IMR-90 (cell line): ENCODE measurements at regions not wholly inside any gene's neighbourhood (a gene's known extent, or its start where the extent isn't known, plus 50 kb on each side); places are given as distances from the start of the nearest gene placed in this dataset.

Experiments
- ATAC-seq: fragments of 200-7000 bp; cut with Tn5 transposase; 2 replicates; pipeline ENCODE4 v1.9.1; 2020; ENCODE audit warnings: low read depth, mild to moderate bottlenecking, moderate library complexity
- BruUV-seq: library from RNA; stranded (reverse); fragments of 400-500 nt; replicated peaks from 2 replicates; lab custom pipeline; 2021; lab: Mats Ljungman, UMichigan
- CTCF ChIA-PET: fragments of 300-600 bp; formaldehyde crosslinking; extraction: SDS; loops from one replicate; lab custom pipeline; 2021; ENCODE audit warnings: antibody characterized with exemption; lab: Yijun Ruan, JAX
- POLR2A ChIA-PET: fragments of 300-600 bp; sonication (Branson Sonifier 250); formaldehyde crosslinking; loops from one replicate; lab custom pipeline; 2022; ENCODE audit warnings: antibody characterized with exemption; ENCODE audit not compliant: unreplicated experiment; lab: Charles Lee
- DNase-seq: peaks from one replicate; pipeline ENCODE4 v3.0.0; 2013
- H2AFZ ChIP-seq: replicated peaks from 2 replicates; pipeline ENCODE3; 2013; ENCODE audit warnings: low read length, mild to moderate bottlenecking; ENCODE audit not compliant: poor library complexity
- H2AK5ac ChIP-seq: 2 replicates; pipeline ENCODE4 v1.6.1; 2013; ENCODE audit warnings: low read depth, low read length, inconsistent platforms
- H2AK9ac ChIP-seq: replicated peaks from 2 replicates; pipeline ENCODE3; 2013; ENCODE audit warnings: mild to moderate bottlenecking, low read depth, low read length, moderate library complexity; ENCODE audit not compliant: poor library complexity
- H2BK120ac ChIP-seq: 2 replicates; pipeline ENCODE4 v1.6.1; 2013; ENCODE audit warnings: low read depth, low read length, inconsistent platforms
- H2BK15ac ChIP-seq: 3 replicates; pipeline ENCODE4 v1.6.1; 2013; ENCODE audit warnings: low read depth, low read length, inconsistent platforms
- H2BK20ac ChIP-seq: 2 replicates; pipeline ENCODE4 v1.6.1; 2013; ENCODE audit warnings: low read depth, mild to moderate bottlenecking, inconsistent platforms, low read length, moderate library complexity
- H2BK5ac ChIP-seq: 2 replicates; pipeline ENCODE4 v1.6.1; 2013; ENCODE audit warnings: mild to moderate bottlenecking, low read depth, low read length, inconsistent platforms; ENCODE audit not compliant: poor library complexity, severe bottlenecking
- H3K14ac ChIP-seq: replicated peaks from 2 replicates; pipeline ENCODE4 v1.6.1; 2013; ENCODE audit warnings: low read depth, low read length, inconsistent platforms
- H3K18ac ChIP-seq: 2 replicates; pipeline ENCODE4 v1.6.1; 2013; ENCODE audit warnings: low read depth, low read length, control low read depth
- H3K23ac ChIP-seq: 2 replicates; pipeline ENCODE4 v1.6.1; 2013; ENCODE audit warnings: low read depth, low read length, inconsistent platforms
- H3K27ac ChIP-seq: 2 replicates; pipeline ENCODE4 v1.5.1; 2013; ENCODE audit warnings: mild to moderate bottlenecking, control low read depth, low read length; ENCODE audit not compliant: insufficient read depth
- H3K27me3 ChIP-seq: 2 replicates; pipeline ENCODE4 v1.6.1; 2013; ENCODE audit warnings: low read length; ENCODE audit not compliant: control insufficient read depth, insufficient read depth
- H3K36me3 ChIP-seq: 2 replicates; pipeline ENCODE4 v1.6.1; 2013; ENCODE audit warnings: low read length, mixed read lengths; ENCODE audit not compliant: control insufficient read depth, insufficient read depth
- H3K4ac ChIP-seq: 2 replicates; pipeline ENCODE4 v1.6.1; 2013; ENCODE audit warnings: low read depth, low read length, inconsistent platforms
- H3K4me1 ChIP-seq: 2 replicates; pipeline ENCODE4 v1.6.1; 2013; ENCODE audit warnings: low read length, mixed read lengths; ENCODE audit not compliant: control insufficient read depth, insufficient read depth
- H3K4me2 ChIP-seq: 2 replicates; pipeline ENCODE4 v1.6.1; 2013; ENCODE audit warnings: low read depth, mild to moderate bottlenecking, control low read depth, low read length, moderate library complexity
- H3K4me3 ChIP-seq: 2 replicates; pipeline ENCODE4 v1.5.1; 2013; ENCODE audit warnings: low read depth, mild to moderate bottlenecking, control low read depth, low read length, moderate library complexity; ENCODE audit not compliant: insufficient read depth
- H3K56ac ChIP-seq: 2 replicates; pipeline ENCODE4 v1.6.1; 2013; ENCODE audit warnings: low read length, inconsistent platforms; ENCODE audit not compliant: insufficient read depth; ENCODE audit errors: extremely low read depth
- H3K79me1 ChIP-seq, 2 experiments: 2 replicates each; pipeline ENCODE4 v1.6.1; 2013; ENCODE audit warnings: low read length in 2 of 2, inconsistent platforms in 1 of 2, low read depth in 1 of 2
- H3K9ac ChIP-seq: 2 replicates; pipeline ENCODE4 v1.6.1; 2013; ENCODE audit warnings: low read depth, low read length, control low read depth
- H3K9me1 ChIP-seq: 2 replicates; pipeline ENCODE4 v1.6.1; 2013; ENCODE audit warnings: low read length, inconsistent platforms; ENCODE audit not compliant: insufficient read depth
- H3K9me3 ChIP-seq: 2 replicates; pipeline ENCODE4 v1.6.1; 2013; ENCODE audit warnings: low read length; ENCODE audit not compliant: control insufficient read depth, insufficient read depth
- H4K20me1 ChIP-seq: 2 replicates; pipeline ENCODE4 v1.6.1; 2013; ENCODE audit warnings: low read length, inconsistent platforms; ENCODE audit not compliant: insufficient read depth
- H4K5ac ChIP-seq: 2 replicates; pipeline ENCODE4 v1.6.1; 2013; ENCODE audit warnings: mild to moderate bottlenecking, low read depth, low read length, control low read depth
- H4K8ac ChIP-seq, 2 experiments: 2 replicates each; pipeline ENCODE4 v1.6.1; 2013; ENCODE audit warnings: low read depth in 2 of 2, low read length in 2 of 2, control low read depth in 1 of 2, inconsistent platforms in 1 of 2
- H4K91ac ChIP-seq: 2 replicates; pipeline ENCODE4 v1.6.1; 2013; ENCODE audit warnings: low read depth, low read length, inconsistent platforms; ENCODE audit not compliant: insufficient read depth
- BHLHE40 ChIP-seq: fragments of 150-350 bp; IDR thresholded peaks from 2 replicates; pipeline ENCODE4 v1.6.1; 2016; ENCODE audit warnings: mild to moderate bottlenecking, low read depth, low read length
- CEBPB ChIP-seq: IDR thresholded peaks from 2 replicates; pipeline ENCODE4 v1.6.1; 2012; ENCODE audit warnings: low read depth, low read length, improper control_type of control experiment
- CHD1 ChIP-seq: IDR thresholded peaks from 2 replicates; pipeline ENCODE4 v1.6.1; 2012; ENCODE audit warnings: low read depth, low read length, improper control_type of control experiment
- FOS ChIP-seq: fragments of 150-350 bp; IDR thresholded peaks from 2 replicates; pipeline ENCODE4 v1.6.1; 2016; ENCODE audit warnings: low read depth, low read length
- MAFK ChIP-seq: IDR thresholded peaks from 2 replicates; pipeline ENCODE4 v1.6.1; 2012; ENCODE audit warnings: low read depth, low read length, improper control_type of control experiment
- MAZ ChIP-seq: IDR thresholded peaks from 2 replicates; pipeline ENCODE4 v1.6.1; 2012; ENCODE audit warnings: low read depth, mild to moderate bottlenecking, low read length, improper control_type of control experiment, moderate library complexity, borderline replicate concordance
- MXI1 ChIP-seq: IDR thresholded peaks from 2 replicates; pipeline ENCODE4 v1.6.1; 2012; ENCODE audit warnings: low read depth, mild to moderate bottlenecking, low read length, moderate library complexity, borderline replicate concordance
- NFE2L2 ChIP-seq: fragments of 150-350 bp; IDR thresholded peaks from 2 replicates; pipeline ENCODE4 v1.6.1; 2016; ENCODE audit warnings: low read depth, mild to moderate bottlenecking, low read length
- POLR2A ChIP-seq: IDR thresholded peaks from 2 replicates; pipeline ENCODE4 v1.6.1; 2012; ENCODE audit warnings: mild to moderate bottlenecking, low read depth, low read length
- RAD21 ChIP-seq: IDR thresholded peaks from 2 replicates; pipeline ENCODE4 v1.6.1; 2012; ENCODE audit warnings: low read length, improper control_type of control experiment
- RCOR1 ChIP-seq: IDR thresholded peaks from 2 replicates; pipeline ENCODE4 v1.6.1; 2012; ENCODE audit warnings: mild to moderate bottlenecking, low read length, improper control_type of control experiment; ENCODE audit not compliant: insufficient replicate concordance
- RFX5 ChIP-seq: IDR thresholded peaks from 2 replicates; pipeline ENCODE4 v1.8.0; 2012; ENCODE audit warnings: low read depth, mild to moderate bottlenecking, low read length, moderate library complexity
- SMC3 ChIP-seq: fragments of 150-350 bp; IDR thresholded peaks from 2 replicates; pipeline ENCODE4 v1.6.1; 2016; ENCODE audit warnings: low read depth, mild to moderate bottlenecking, antibody characterized with exemption, low read length, moderate library complexity
- WGBS, 2 experiments: methylation state at CpG; one replicate each; pipeline versions ENCODE4 v1.1.5 to v1.1.7; 2013; ENCODE audit warnings: missing lambda C conversion rate in 2 of 2; ENCODE audit not compliant: insufficient read length in 1 of 2; ENCODE audit errors: extremely low coverage in 2 of 2; 5-methylcytosine and 5-hydroxymethylcytosine counted together
- dilution Hi-C: fragments of 300-500 bp; cut with HindIII; formaldehyde crosslinking; loops from one replicate; pipeline ENCODE4 v1.14.3; 2018; ENCODE audit warnings: low sequenced_read_pairs; ENCODE audit not compliant: unreplicated experiment
- in situ Hi-C: fragments of 300-500 bp; cut with MboI; formaldehyde crosslinking; loops from 3 replicates; pipeline ENCODE4 v1.14.3; 2019; ENCODE audit warnings: low sequenced_read_pairs, inconsistent platforms, mixed read lengths
- intact Hi-C: fragments of 100-400 bp; cut with micrococcal nuclease; formaldehyde crosslinking; loops from 2 replicates; pipeline ENCODE4 v1.10.0; 2022
- TF ChIP-seq, protein P1 (sequence below): fragments of 150-350 bp; IDR thresholded peaks from 2 replicates; pipeline ENCODE4 v1.6.1; 2016; ENCODE audit warnings: low read depth, mild to moderate bottlenecking, low read length, moderate library complexity, borderline replicate concordance
- TF ChIP-seq, protein P2 (sequence below): fragments of 150-350 bp; IDR thresholded peaks from 2 replicates; pipeline ENCODE4 v1.6.1; 2017; ENCODE audit warnings: mild to moderate bottlenecking, antibody characterized with exemption, low read length, low read depth

DNA sequence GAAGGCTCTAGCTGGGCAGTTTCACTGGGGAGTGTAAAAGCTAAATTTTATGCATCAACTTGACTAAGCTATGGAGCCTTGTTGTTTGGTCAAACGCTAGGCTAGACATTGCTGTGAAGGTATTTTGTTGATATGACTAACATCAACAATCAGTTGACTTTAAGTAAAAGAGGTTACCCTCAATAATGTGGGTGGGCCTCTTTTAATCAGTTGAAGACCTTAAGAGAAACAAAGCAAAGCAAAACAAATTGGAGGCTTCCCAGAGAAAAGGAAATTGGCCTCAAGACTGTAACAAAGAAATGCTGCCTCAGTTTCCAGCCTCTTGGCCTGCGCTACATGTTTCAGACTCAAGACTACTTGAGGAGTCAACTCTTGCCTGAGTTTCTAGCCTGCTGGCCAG is 50.0 kb upstream of the TSC22D1 start:
- H3K14ac ChIP-seq, result 0 out of 2 replicates have a peak overlapping the region, but pooled peaks have one; percentile 16
- ChIA-PET POLR2A (interaction anchor here (0.6 kb wide), 1 partner anchor 89 kb away, joined by 4 read pairs; no protein-coding TSS in a partner anchor), CTCF (no interaction called here)
- WGBS, 2 experiments, result no CpG with 5 or more reads among the region's 2 CpGs
- no peaks in the 10 kb centered on the region for H3K36me3 ChIP-seq
- H2BK15ac ChIP-seq, result peak overlapping the region; percentile 50; the same call in 1 of the 3 replicates
- no peaks in the 10 kb centered on the region for H4K20me1 ChIP-seq
- H3K9me3 ChIP-seq, result no peaks in the 10 kb centered on the region
- H3K27me3 ChIP-seq, result no peaks in the 10 kb centered on the region
- intact Hi-C loops, result no loop called here
- no peak overlapping the region for H2BK120ac ChIP-seq
- 0 out of 2 replicates have a peak overlapping the region, but pooled peaks have one; percentile 36 for H2BK20ac ChIP-seq
- no peak overlapping the region for H3K56ac ChIP-seq
- peak overlapping the region; percentile 36; the same call in 1 of the 2 replicates for H4K91ac ChIP-seq
- ATAC-seq (no peak), DNase-seq (peak; percentile 33)
- peaks cover 9% of the 10 kb centered on the region for H3K9me1 ChIP-seq
- no peak overlapping the region for H3K23ac ChIP-seq
- H3K79me1 ChIP-seq, result no peaks in the 10 kb centered on the region
- H3K4me1 ChIP-seq, result peaks cover 23% of the 10 kb centered on the region
- peak overlapping the region; percentile 3; the same call in 1 of the 2 replicates for H2AK5ac ChIP-seq
- H2AK9ac ChIP-seq, result no peak overlapping the region
- H3K4me3 ChIP-seq, result no peak overlapping the region
- no peak overlapping the region for H2AFZ ChIP-seq
- H3K4me2 ChIP-seq, result no peak overlapping the region
- H4K5ac ChIP-seq, result no peak overlapping the region
- H2BK5ac ChIP-seq, result no peak overlapping the region
- TF ChIP-seq, protein P1, sequence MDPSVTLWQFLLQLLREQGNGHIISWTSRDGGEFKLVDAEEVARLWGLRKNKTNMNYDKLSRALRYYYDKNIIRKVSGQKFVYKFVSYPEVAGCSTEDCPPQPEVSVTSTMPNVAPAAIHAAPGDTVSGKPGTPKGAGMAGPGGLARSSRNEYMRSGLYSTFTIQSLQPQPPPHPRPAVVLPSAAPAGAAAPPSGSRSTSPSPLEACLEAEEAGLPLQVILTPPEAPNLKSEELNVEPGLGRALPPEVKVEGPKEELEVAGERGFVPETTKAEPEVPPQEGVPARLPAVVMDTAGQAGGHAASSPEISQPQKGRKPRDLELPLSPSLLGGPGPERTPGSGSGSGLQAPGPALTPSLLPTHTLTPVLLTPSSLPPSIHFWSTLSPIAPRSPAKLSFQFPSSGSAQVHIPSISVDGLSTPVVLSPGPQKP, result no peak
- TF ChIP-seq NFE2L2 (no peak), SMC3 (no peak), CHD1 (no peak), CEBPB (no peak), RFX5 (no peak), POLR2A (no peak), FOS (no peak), MXI1 (no peak), RAD21 (no peak), BHLHE40 (no peak), RCOR1 (no peak), MAZ (no peak), MAFK (no peak)
- TF ChIP-seq, protein P2, sequence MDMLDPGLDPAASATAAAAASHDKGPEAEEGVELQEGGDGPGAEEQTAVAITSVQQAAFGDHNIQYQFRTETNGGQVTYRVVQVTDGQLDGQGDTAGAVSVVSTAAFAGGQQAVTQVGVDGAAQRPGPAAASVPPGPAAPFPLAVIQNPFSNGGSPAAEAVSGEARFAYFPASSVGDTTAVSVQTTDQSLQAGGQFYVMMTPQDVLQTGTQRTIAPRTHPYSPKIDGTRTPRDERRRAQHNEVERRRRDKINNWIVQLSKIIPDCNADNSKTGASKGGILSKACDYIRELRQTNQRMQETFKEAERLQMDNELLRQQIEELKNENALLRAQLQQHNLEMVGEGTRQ, result no peak
- H3K27ac ChIP-seq, result no peak overlapping the region
- H4K8ac ChIP-seq, result no peak overlapping the region
- no TSS peak for BruUV-seq
- no peak overlapping the region for H3K4ac ChIP-seq
- in situ Hi-C loops, result no loop called here
- H3K18ac ChIP-seq, result peak overlapping the region; percentile 60; the same call in 1 of the 2 replicates
- no peak overlapping the region for H3K9ac ChIP-seq
- dilution Hi-C loops, result no loop called here
